Left colon (tissue), 2 donors: ENCODE measurements at regions not wholly inside any gene's neighbourhood (a gene's known extent, or its start where the extent isn't known, plus 50 kb on each side); places are given as distances from the start of the nearest gene placed in this dataset.
"Not testable (repeated sequence)": the region's sequence is repeated elsewhere in the genome, so short reads cannot be mapped to it uniquely, and the experiment has no call there.

Experiments used
- ATAC-seq: fragments of 200-7000 bp; cut with Tn5 transposase; one replicate; pipeline ENCODE4 v1.9.1; 2020; ENCODE audit warnings: mild to moderate bottlenecking, moderate library complexity
- DNase-seq, 2 donors: peaks; one replicate each; pipeline ENCODE4 v3.0.0-alpha.2; 2020
- intact Hi-C, 2 donors: fragments of 100-400 bp; cut with DNase I in 1 of 2; cut with micrococcal nuclease in 1 of 2; formaldehyde crosslinking; loops; one replicate each; pipeline versions ENCODE4 v1.11.2 to v1.14.0; 2022; cut with DNase I, micrococcal nuclease
- donor health status: DM: no; HTN: no; CAD: no.
- donor health status: DM: yes; HTN: yes; CAD: no.

DNA sequence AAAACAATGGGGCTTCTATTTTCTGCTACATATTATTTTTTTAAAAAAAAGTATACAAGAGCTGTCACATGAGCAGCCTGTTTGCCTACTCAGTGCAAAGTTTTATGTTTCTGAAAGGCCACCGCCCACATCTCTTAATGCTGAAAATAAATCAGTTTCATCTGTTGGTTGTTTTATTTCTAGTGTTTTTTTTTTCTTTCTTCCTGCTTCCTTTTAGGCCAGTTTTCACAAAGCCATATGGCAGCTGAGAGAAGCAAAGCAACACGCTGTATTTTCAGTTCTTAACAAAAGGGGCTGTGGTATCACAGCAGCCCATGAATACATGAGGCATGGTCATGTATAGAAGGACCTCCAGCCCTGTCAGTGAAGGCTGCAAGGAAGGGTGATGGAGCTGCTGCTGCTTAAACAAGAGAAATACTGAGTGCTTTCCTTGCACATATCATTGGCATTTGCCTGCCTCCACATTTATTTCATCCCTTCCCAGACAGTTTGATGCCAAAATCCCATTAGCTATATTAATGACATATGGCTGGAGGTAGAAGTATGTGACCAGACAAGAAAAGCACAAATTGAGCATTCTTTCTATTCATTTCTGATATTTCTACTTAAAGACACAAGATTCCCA lies 172.5 kb downstream of the PCDH18 start:
- intact Hi-C loops = no loop called here
- ATAC-seq = no peak
- no peak for DNase-seq

DNA sequence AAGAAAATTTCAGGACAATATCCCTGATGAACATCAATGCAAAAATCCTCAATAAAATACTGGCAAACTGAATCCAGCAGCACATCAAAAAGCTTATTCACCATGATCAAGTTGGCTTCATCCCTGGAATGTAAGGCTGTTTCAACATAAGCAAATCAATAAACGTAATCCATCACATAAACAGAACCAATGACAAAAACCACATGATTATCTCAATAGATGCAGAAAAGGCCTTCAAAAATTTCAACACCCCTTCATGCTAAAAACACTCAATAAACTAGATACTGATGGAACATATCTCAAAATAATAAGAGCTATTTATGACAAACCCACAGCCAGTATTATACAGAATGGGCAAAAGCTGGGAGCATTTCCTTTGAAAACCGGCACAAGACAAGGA lies 177.7 kb downstream of the PCDH18 start:
- intact Hi-C loops, DNase-seq, ATAC-seq: not testable (repeated sequence)

DNA sequence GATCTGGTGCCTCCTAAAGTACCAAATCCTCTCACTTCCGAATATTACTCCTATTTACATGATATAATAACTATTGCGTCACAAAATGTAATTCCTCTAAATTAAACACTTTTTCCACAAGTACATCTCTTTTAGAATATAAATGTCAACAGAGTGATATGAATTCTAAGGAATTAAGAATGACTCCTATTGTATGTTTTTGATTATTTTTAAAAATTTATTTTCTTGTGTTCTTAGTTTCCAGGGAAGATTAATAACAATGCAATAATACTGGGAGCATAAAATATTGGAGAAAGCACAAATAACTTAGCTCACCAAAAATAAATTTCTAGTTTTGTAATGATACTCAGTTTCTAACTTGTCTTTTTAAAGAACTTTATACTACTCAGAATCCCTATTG lies 184.9 kb downstream of the PCDH18 start:
- intact Hi-C loops = no loop called here
- ATAC-seq = no peak
- no peak for DNase-seq

DNA sequence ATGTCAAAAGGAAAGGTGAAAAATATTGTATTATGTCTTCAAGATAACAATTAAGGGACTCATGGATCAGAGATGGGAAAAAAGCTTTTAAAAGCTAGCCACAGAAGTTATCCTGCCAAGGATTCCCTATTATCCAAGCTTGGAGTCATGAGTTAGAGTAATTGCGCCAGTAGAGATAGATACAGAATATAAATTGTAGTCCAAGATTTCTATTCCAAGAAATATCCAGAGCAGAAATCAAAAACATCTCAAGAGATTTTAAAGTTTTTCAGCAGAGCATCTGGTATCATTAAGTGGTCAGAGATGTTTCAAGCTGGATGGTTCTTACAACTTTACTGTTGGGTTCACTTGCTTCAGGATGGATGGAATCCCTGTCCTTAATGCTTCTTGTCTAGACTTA lies 186.7 kb downstream of the PCDH18 start:
- intact Hi-C loops = no loop called here
- ATAC-seq (no peak), DNase-seq (no peak)

DNA sequence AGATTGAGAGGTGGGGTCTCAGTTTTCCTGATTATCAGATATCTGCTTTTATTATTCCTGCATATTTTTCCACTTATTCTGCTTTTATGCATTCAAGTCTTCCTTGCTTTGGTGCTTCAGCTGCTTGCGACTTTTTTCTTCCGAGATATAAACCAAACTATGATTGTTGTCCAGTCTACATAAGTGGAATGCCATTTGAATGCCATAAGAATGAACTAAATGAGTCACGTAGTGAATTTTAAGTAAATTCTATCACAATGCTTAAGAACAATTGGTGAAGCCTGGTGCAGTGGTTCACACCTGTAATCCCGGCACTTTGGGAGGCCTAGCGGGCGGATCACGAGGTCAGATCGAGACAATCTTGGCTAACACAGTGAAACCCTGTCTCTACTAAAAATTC lies 189.1 kb downstream of the PCDH18 start:
- intact Hi-C loops = no loop called here
- DNase-seq = no peak

DNA sequence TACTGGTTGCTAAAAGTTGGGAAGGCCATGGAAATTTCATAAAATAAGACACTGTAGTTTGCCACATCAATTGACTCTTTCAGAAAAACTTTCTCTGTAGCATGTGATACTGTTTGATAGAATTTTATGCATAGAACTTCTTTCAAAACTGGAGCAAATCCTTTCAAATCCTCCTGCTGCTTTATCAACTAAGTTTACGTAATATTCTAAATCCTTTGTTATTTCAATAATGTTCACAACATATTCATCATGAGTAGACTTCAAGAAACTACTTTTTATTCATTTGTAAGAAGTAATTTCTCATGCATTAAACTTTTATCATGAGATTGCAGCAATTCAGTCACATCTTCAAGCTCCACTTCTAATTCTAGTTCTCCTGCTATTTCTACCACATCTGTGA lies 199.3 kb downstream of the PCDH18 start:
- ATAC-seq (no peak), DNase-seq (no peak)
- intact Hi-C loops = no loop called here

More for the DNA sequence above, 189.1 kb downstream of the PCDH18 start:
- no peak for ATAC-seq

DNA sequence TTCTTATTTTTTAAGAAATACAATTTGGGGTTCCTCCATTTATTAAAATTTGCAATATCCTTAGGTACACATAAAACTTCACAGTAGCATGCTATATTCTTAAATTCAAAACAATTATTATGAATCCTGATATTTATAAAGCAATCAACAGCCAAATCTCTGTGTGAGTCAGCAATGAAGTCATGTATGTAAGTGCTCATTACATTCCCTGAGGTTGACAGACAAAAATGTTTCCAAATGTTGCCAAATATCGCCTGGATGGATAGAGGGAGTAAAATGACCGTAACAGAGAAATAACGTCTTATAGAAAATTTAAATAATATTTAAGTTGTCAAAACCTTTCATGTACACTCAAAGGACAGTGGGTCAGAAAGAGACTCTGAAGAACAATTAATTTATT lies 220.0 kb downstream of the PCDH18 start:
- intact Hi-C loops = no loop called here

DNA sequence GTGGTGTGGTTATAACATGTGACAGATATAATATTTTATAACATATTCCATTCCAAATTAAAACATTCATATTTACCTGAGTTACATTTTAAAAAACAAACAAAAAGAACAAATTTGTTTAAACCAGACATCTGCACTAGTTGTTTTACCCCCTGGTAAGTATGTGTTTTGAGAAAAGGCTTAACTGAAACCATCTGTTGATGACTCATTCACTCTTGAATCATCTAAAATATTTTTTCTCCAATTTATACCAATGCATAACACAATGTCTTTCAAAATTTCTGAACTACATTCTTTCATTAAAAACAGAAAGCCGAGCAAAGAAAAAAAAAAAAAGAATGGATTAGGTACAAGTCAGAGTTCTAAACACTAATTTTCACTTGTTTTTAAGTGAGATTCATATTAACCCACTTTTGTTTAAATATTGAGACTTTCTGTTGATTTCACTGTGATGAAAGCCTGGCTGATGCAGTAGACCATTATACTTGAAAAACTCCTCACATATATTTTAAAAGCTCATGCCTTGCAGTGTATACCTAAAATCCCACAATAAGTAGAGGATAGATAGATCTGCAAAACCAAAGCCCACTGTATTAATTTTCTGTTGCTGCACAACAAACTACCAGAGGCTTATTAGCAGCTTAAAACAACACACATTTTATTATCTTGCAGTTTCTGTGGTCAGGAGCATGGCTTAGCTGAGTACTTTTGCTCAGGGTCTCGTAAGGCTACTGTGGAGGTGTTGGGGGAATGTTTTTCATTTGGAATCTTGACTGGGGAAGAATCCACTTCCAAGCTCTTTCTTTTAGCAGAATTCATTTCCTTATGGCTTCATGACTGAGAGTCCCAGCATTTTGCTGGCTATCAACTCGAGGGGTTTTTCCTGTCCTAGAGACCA lies 221.5 kb downstream of the PCDH18 start:
- ATAC-seq = no peak
- intact Hi-C loops = no loop called here
- no peak for DNase-seq

More for the DNA sequence above, 220.0 kb downstream of the PCDH18 start:
- no peak for DNase-seq
- no peak for ATAC-seq

DNA sequence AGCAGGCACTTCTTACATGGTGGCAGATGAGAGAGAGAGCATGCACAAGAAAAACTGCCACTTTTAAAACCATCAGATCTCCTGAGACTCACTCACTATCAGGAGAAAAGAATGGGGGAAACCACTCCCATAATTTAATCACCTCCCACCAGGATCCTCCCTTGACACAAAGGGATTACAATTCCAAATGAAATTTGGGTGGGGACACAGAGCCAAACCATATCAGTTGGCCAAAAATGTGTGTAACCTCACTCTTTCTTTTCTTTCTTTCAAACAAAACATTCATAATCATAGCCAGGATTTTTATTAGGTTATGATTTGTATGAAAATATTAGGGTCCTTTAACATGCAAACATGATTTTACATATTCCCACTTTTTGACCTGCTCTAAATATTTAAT lies 222.1 kb downstream of the PCDH18 start:
- no peak for ATAC-seq
- intact Hi-C loops = no loop called here

DNA sequence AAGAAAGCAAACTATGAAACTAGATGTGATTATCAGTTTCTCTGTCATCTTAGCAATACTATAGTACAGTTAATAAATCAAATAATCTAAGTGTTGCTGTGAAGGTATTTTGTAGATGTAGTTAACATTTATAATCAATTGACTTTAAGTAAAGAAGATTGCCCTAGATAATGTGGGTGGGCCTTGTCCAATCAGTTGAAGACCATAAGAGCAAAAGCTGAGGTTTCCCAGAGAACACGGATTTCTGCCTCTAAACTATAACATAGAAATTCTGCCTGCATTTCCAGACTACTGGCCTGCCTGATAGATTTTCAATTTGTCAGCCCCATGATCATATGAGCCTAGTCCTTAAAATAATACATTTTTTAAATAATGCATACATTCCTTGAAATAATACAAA lies 222.9 kb downstream of the PCDH18 start:
- intact Hi-C loops = no loop called here
- DNase-seq (no peak), ATAC-seq (no peak)

More for the DNA sequence above, 222.1 kb downstream of the PCDH18 start:
- no peak for DNase-seq

DNA sequence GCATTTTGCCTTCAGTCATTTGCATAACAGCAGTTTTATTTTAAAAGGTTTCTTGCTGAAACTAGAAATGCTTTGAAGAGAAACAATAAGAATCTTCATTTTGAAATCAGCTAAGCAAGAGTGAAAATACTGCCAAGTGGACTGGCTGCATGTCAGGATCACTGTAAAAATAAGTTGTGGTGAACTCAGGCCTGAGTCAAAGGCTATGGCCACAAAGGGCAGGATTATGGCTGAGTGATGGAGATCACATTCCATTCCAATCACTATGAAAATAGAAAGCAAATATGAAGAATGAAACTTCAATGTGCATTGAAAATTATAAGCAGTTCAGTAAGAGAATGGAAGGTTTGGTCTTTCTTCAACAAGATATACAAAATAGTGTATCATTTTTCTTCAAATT lies 224.5 kb downstream of the PCDH18 start:
- no peak for ATAC-seq
- DNase-seq = no peak
- intact Hi-C loops = no loop called here

DNA sequence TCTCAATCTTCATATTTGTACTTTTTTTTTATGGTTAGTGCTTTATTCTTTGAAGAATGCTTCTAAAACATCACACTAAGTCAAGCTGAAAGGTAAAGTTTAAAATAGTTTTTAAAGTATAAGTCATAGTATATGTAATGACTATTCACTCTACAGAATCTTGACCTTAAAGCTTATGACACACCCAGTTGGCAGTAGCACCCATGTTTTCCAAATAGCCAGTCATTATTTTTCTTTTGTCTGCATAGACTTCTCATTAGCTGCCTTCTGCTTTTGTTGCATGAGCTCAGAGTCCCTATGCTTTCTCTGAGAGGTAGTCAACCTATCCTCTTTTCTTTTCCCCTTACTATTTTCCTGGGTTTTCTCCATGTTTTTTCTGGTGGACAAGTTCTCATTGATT lies 231.5 kb downstream of the PCDH18 start:
- no peak for DNase-seq
- intact Hi-C loops = no loop called here
- ATAC-seq = no peak

DNA sequence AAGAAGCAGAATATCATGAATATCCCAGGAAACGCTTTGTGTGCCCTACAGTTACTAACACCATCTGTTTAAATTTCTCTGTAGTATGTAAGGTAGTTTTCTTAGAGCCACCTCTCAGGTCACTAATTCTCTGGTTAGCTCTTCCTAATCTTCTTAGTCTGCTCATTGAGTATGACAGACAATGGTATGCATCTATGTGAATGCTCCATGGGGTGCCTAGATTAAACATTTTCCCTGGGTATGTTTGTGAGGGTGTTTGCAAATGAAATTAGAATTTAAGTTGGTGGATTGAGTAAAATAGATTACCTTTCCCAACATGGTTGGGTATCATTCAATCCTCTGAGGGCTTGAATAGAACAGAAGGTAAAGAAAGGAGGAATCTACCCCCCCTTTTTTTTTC lies 233.0 kb downstream of the PCDH18 start:
- intact Hi-C loops = no loop called here
- ATAC-seq (no peak), DNase-seq (no peak)

DNA sequence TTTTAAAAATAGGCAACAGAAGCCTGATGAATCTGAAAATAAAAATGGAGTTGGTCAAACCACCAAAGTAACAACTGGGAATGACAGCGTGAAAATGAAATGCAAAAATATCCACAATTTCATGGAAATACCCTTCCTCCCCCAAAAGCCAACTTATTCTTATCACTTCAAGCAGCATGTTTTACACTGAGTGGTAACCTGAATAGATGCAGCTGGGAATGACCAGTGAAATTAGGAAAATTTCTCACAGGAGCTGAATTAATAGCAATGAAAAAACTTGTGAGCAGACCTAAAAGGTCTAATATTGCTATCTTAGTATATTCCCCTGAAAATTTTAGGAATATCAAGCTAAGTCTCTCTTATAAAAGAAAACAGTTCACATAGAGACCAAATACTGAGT lies 239.0 kb downstream of the PCDH18 start:
- intact Hi-C loops = no loop called here

DNA sequence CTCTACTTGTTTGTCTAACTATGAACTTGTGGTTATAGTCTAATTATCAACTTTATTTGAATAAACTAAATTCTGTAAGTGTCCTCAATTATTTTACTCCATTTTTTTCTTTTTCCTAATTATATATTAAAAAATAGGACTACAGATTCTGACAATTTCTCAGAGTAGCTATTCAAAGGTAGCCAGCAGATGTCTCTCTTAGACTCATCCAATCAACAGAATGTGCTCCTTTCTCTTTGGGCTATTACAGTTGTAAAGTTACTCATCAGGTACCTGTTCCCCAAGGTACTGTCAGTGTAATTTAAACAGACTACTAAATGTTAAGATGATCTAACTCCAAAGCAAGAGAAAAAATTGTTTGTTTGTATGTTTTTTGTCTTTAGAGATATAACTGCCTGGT lies 248.6 kb downstream of the PCDH18 start:
- no peak for DNase-seq
- intact Hi-C loops = no loop called here
- ATAC-seq = no peak

More for the DNA sequence above, 239.0 kb downstream of the PCDH18 start:
- no peak for DNase-seq
- ATAC-seq = no peak

DNA sequence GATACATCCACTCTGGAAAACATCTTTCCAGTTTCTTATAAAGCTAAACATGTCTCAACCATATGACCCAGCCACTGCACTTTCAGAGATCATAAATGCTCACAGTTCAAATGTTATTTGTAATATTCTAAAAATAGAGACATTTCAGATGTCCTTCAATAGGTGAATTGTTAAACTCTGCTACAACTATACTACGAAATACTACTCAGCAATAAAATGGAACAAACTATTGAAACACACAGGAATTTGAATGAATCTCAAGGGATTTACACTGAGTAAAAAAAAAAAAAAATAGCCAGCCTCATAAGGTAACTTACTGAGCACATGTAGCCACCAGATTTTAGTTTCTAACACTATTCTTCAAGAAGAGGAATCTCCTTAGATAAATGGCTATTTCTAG lies 253.9 kb downstream of the PCDH18 start:
- ATAC-seq (no peak), DNase-seq (no peak)
- intact Hi-C loops = no loop called here

DNA sequence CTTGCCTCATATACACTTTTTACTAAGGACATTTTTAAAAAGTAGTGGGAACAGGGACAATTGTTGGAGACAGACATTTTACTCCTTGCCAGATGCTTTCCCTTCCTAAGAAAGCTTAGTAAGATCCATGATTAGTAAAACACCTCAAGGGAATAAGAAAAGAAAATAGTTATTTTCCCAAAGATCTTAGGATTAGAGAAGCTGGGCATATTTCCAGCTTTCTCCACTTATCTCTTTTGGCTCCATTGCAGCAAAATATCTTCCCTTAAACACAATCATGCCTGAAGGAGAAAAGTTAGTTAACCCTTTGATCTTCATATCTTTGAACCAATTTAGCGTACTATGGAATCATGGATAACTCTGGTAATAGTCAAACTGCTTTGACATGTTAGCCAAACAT lies 257.9 kb downstream of the PCDH18 start:
- DNase-seq = no peak
- ATAC-seq = no peak
- intact Hi-C loops = no loop called here

DNA sequence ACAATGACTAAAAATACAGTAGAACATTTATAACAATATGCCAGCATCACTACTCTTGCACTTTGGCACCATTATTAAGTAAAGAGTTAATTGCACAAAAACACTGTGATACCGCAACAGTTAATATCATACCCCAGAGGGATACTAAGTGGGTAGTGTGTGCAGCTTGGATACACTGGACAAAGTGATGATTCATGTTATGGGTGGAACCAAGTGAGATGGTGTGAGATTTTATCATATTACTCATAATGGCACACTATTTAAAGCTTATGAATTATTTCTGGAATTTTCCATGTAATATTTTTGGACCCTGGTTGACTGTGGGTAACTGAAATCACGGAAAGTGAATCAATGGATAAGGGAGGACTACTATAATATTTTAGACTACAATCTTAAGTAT lies 265.3 kb downstream of the PCDH18 start:
- ATAC-seq (no peak), DNase-seq (no peak)
- intact Hi-C loops = no loop called here

DNA sequence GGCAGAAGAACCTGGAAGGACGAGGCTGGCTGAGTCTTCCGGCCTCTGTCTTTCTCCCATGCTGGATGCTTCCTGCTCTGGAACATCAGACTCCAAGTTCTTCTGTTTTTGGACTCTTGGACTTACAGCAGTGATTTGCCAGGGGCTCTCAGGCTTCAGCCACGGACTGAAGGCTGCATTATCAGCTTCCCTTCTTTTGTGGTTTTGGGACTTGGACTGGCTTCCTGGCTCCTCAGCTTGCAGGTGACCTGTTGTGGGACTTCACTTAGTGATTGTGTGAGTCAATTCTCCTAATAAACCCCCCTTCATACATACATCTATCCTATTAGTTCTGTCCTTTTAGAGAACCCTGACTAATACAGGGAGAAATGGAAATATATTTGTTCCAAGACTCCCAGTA lies 265.8 kb downstream of the PCDH18 start:
- intact Hi-C loops = no loop called here
- no peak for DNase-seq
- no peak for ATAC-seq

DNA sequence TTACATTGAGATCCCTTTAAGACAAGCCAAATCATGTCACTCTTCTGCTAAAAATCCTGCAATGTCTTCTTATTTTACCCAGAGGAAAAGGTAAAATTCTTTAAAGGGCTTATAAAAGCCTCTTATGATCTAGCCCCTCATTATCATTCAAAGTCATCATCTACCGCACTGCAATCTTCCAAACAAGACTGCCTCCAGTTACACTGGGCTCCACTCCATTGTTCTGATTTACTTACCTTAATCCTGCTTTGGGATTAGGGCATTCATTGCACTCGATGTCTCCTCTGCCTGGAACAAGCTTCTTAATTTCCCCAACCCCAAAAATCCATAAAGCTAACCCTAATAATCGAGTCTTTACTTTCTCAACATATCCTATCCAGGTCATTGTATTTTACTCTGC lies 269.1 kb downstream of the PCDH18 start:
- no peak for DNase-seq
- ATAC-seq = no peak
- intact Hi-C loops = no loop called here

DNA sequence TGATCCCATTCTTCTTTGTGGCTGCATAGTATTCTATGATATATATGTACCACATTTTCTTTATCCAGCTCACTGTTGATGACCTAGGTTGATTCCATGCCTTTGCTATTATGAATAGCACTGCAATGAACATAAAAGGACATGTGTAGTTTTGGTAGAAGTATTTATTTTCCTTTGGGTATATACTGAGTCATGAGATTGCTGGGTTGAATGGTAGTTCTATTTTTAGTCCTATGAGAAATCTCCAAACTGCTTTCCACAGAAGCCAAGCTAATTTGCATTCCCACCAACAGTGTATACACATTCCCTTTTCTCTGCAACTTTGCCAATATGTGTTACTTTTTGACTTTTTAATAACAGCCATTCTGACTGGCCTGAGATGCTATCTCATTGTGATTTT lies 278.3 kb downstream of the PCDH18 start:
- DNase-seq = no peak
- intact Hi-C loops = no loop called here

More for the DNA sequence above, 278.3 kb downstream of the PCDH18 start:
- no peak for ATAC-seq
